HFFc6 (cell line): ENCODE measurements at regions not wholly inside any gene's neighbourhood (a gene's known extent, or its start where the extent isn't known, plus 50 kb on each side); places are given as distances from the start of the nearest gene placed in this dataset.
A peak's percentile ranks its signal among the peaks of the same experiment; 100 is the strongest.

Experiments
- DNase-seq: peaks from one replicate; pipeline ENCODE4 v3.0.0-alpha.2; 2018
- H3K27ac Mint-ChIP-seq: 2 replicates; pipeline ENCODE4 v1.8.0; 2020; ENCODE audit warnings: mild to moderate bottlenecking, mixed read lengths
- H3K27me3 Mint-ChIP-seq: 2 replicates; pipeline ENCODE4 v1.8.0; 2021; ENCODE audit warnings: mild to moderate bottlenecking, moderate library complexity, mixed read lengths; ENCODE audit not compliant: insufficient read depth
- H3K36me3 Mint-ChIP-seq: 2 replicates; pipeline ENCODE4 v1.8.0; 2021; ENCODE audit warnings: low read depth, mixed read lengths
- H3K4me1 Mint-ChIP-seq: 2 replicates; pipeline ENCODE4 v1.8.0; 2020; ENCODE audit warnings: low read depth, mixed read lengths
- H3K4me3 Mint-ChIP-seq: 2 replicates; pipeline ENCODE4 v1.8.0; 2020; ENCODE audit warnings: mild to moderate bottlenecking, moderate library complexity, mixed read lengths
- H3K9me3 Mint-ChIP-seq: 2 replicates; pipeline ENCODE4 v1.8.0; 2020; ENCODE audit warnings: mild to moderate bottlenecking, mixed read lengths
- CTCF ChIP-seq: fragments of 200-600 bp; sonication (generic); IDR thresholded peaks from 2 replicates; pipeline ENCODE4 v1.5.0; 2021; ENCODE audit warnings: antibody characterized with exemption, mild to moderate bottlenecking

- Mint-ChIP-seq H3K36me3 (no peaks in the 10 kb centered on the region), H3K4me3 (peak overlapping the region; percentile 4; the same call in 1 of the 2 replicates), H3K27ac (peak overlapping the region; percentile 68)
Observed at GRCh38 chr4:125849869-125850268, 535.1 kb downstream of the FAT4 start.

GRCh38 chr4:125891597-125892258 is 577.0 kb downstream of the FAT4 start:
- peak overlapping the region; percentile 63 for H3K27ac Mint-ChIP-seq
- peaks cover 25% of the 10 kb centered on the region for H3K4me1 Mint-ChIP-seq
- DNase-seq = peak; percentile 95
- 0 out of 2 replicates have a peak, but pooled peaks cover 3% of the 10 kb centered on the region for H3K9me3 Mint-ChIP-seq
- no peaks in the 10 kb centered on the region for H3K27me3 Mint-ChIP-seq
- H3K36me3 Mint-ChIP-seq = peaks cover 10% of the 10 kb centered on the region; the same call in 1 of the 2 replicates
- peak overlapping the region; percentile 59 for H3K4me3 Mint-ChIP-seq
- TF ChIP-seq CTCF = no peak

More at GRCh38 chr4:125849869-125850268, 535.1 kb downstream of the FAT4 start:
- no peak for TF ChIP-seq CTCF
- Mint-ChIP-seq H3K9me3 (no peaks in the 10 kb centered on the region), H3K4me1 (peaks cover 33% of the 10 kb centered on the region), H3K27me3 (no peaks in the 10 kb centered on the region)
- DNase-seq = peak; percentile 66

GRCh38 chr4:125904802-125905201 is 590.0 kb downstream of the FAT4 start:
- H3K27me3 Mint-ChIP-seq = peaks cover 1% of the 10 kb centered on the region; the same call in 1 of the 2 replicates
- DNase-seq = no peak
- H3K27ac Mint-ChIP-seq = no peak overlapping the region
- no peaks in the 10 kb centered on the region for H3K9me3 Mint-ChIP-seq
- TF ChIP-seq CTCF = no peak
- H3K4me3 Mint-ChIP-seq = no peak overlapping the region
- peaks cover 7% of the 10 kb centered on the region for H3K4me1 Mint-ChIP-seq
- H3K36me3 Mint-ChIP-seq = no peaks in the 10 kb centered on the region

- peaks cover 10% of the 10 kb centered on the region for H3K4me1 Mint-ChIP-seq
- no peak for DNase-seq
- H3K27me3 Mint-ChIP-seq = peaks cover 1% of the 10 kb centered on the region
- H3K9me3 Mint-ChIP-seq = no peaks in the 10 kb centered on the region
- no peak for TF ChIP-seq CTCF
- no peak overlapping the region for H3K27ac Mint-ChIP-seq
- H3K36me3 Mint-ChIP-seq = no peaks in the 10 kb centered on the region
- H3K4me3 Mint-ChIP-seq = no peak overlapping the region
Observed at GRCh38 chr4:125911058-125911457, 596.3 kb downstream of the FAT4 start.

- Mint-ChIP-seq H3K27me3 (peaks cover 1% of the 10 kb centered on the region), H3K4me1 (peaks cover 10% of the 10 kb centered on the region), H3K9me3 (no peaks in the 10 kb centered on the region), H3K27ac (no peak overlapping the region), H3K4me3 (no peak overlapping the region), H3K36me3 (no peaks in the 10 kb centered on the region)
- TF ChIP-seq CTCF = no peak
- DNase-seq = no peak
Observed at GRCh38 chr4:125911481-125911880, 596.7 kb downstream of the FAT4 start.
